ENCODE measurements at regions not wholly inside any gene's neighbourhood (a gene's known extent, or its start where the extent isn't known, plus 50 kb on each side); places are given as distances from the start of the nearest gene placed in this dataset.

- Histone ChIP-seq H3K4me3 (ENCODE audit: low read depth, low read length) (no peak overlapping the region), H3K9me3 (no peaks in the 10 kb centered on the region), H3K36me3 (ENCODE audit: control insufficient read depth, insufficient read depth, low read length) (no peaks in the 10 kb centered on the region), H3K4me1 (no peaks in the 10 kb centered on the region), H3K27me3 (replicated peaks; ENCODE audit: control insufficient read depth, insufficient read depth, low read length) (no peaks in the 10 kb centered on the region)
- no peaks in the 10 kb centered on the region for H3K4me1 Mint-ChIP-seq (ENCODE audit: low read depth, unreplicated experiment)
- no TSS peak for BruUV-seq (replicated peaks)
- no peak overlapping the region for H3K4me3 Mint-ChIP-seq (ENCODE audit: unreplicated experiment)
- ChIA-PET POLR2A (no interaction called here), CTCF (no interaction called here)
- TF ChIP-seq CTCF (IDR thresholded peaks at IDR 0.05; ENCODE audit: insufficient read depth in 1 of 2, low read depth in 1 of 2, low read length in 1 of 2, severe bottlenecking in 1 of 2, unreplicated experiment in 1 of 2): no peak
- no peaks in the 10 kb centered on the region for H3K36me3 Mint-ChIP-seq (ENCODE audit: insufficient read depth, unreplicated experiment)
- H3K27ac Mint-ChIP-seq (ENCODE audit: unreplicated experiment): no peak overlapping the region
- intact Hi-C loops (cut with micrococcal nuclease; ENCODE audit: unreplicated experiment): no loop called here
- no peaks in the 10 kb centered on the region for H3K27me3 Mint-ChIP-seq (ENCODE audit: insufficient read depth, unreplicated experiment)
- H3K9me3 Mint-ChIP-seq (ENCODE audit: unreplicated experiment): no peaks in the 10 kb centered on the region
- DNase-seq: no peak
Observed at GRCh38 chr13:31053896-31054295, 107.8 kb downstream of the HSPH1 start.

- POLR2A ChIA-PET: no interaction called here
- Histone ChIP-seq H3K4me1 (no peaks in the 10 kb centered on the region), H3K27me3 (replicated peaks; ENCODE audit: control insufficient read depth, insufficient read depth, low read length) (no peaks in the 10 kb centered on the region), H3K36me3 (ENCODE audit: control insufficient read depth, insufficient read depth, low read length) (no peaks in the 10 kb centered on the region), H3K4me3 (ENCODE audit: low read depth, low read length) (no peak overlapping the region), H3K9me3 (no peaks in the 10 kb centered on the region)
- no peaks in the 10 kb centered on the region for H3K4me1 Mint-ChIP-seq (ENCODE audit: low read depth, unreplicated experiment)
- no peaks in the 10 kb centered on the region for H3K9me3 Mint-ChIP-seq (ENCODE audit: unreplicated experiment)
- no TSS peak for BruUV-seq (replicated peaks)
- H3K4me3 Mint-ChIP-seq (ENCODE audit: unreplicated experiment): no peak overlapping the region
- no peak for TF ChIP-seq CTCF (IDR thresholded peaks at IDR 0.05; ENCODE audit: insufficient read depth in 1 of 2, low read depth in 1 of 2, low read length in 1 of 2, severe bottlenecking in 1 of 2, unreplicated experiment in 1 of 2)
- H3K27me3 Mint-ChIP-seq (ENCODE audit: insufficient read depth, unreplicated experiment): no peaks in the 10 kb centered on the region
- H3K27ac Mint-ChIP-seq (ENCODE audit: unreplicated experiment): no peak overlapping the region
- no peak for DNase-seq
- CTCF ChIA-PET: no interaction called here
- intact Hi-C loops (cut with micrococcal nuclease; ENCODE audit: unreplicated experiment): no loop called here
- H3K36me3 Mint-ChIP-seq (ENCODE audit: insufficient read depth, unreplicated experiment): no peaks in the 10 kb centered on the region
Observed at GRCh38 chr13:31053091-31053490, 108.6 kb downstream of the HSPH1 start.

- H3K4me3 Mint-ChIP-seq (ENCODE audit: unreplicated experiment): no peak overlapping the region
- DNase-seq: no peak
- ChIA-PET POLR2A (no interaction called here), CTCF (no interaction called here)
- H3K9me3 Mint-ChIP-seq (ENCODE audit: unreplicated experiment): no peaks in the 10 kb centered on the region
- intact Hi-C loops (cut with micrococcal nuclease; ENCODE audit: unreplicated experiment): no loop called here
- no peaks in the 10 kb centered on the region for H3K36me3 ChIP-seq (ENCODE audit: control insufficient read depth, insufficient read depth, low read length)
- no peaks in the 10 kb centered on the region for H3K36me3 Mint-ChIP-seq (ENCODE audit: insufficient read depth, unreplicated experiment)
- BruUV-seq (replicated peaks): no TSS peak
- H3K9me3 ChIP-seq: no peaks in the 10 kb centered on the region
- H3K27me3 ChIP-seq (replicated peaks; ENCODE audit: control insufficient read depth, insufficient read depth, low read length): no peaks in the 10 kb centered on the region
- no peaks in the 10 kb centered on the region for H3K27me3 Mint-ChIP-seq (ENCODE audit: insufficient read depth, unreplicated experiment)
- no peak overlapping the region for H3K27ac Mint-ChIP-seq (ENCODE audit: unreplicated experiment)
- no peak overlapping the region for H3K4me3 ChIP-seq (ENCODE audit: low read depth, low read length)
- no peaks in the 10 kb centered on the region for H3K4me1 Mint-ChIP-seq (ENCODE audit: low read depth, unreplicated experiment)
- TF ChIP-seq CTCF (IDR thresholded peaks at IDR 0.05; ENCODE audit: insufficient read depth in 1 of 2, low read depth in 1 of 2, low read length in 1 of 2, severe bottlenecking in 1 of 2, unreplicated experiment in 1 of 2): no peak
- no peaks in the 10 kb centered on the region for H3K4me1 ChIP-seq
Observed at GRCh38 chr13:31052478-31052877, 109.2 kb downstream of the HSPH1 start.
